ENCODE measurements at regions not wholly inside any gene's neighbourhood (a gene's known extent, or its start where the extent isn't known, plus 50 kb on each side); places are given as distances from the start of the nearest gene placed in this dataset.

- 92% methylated on average over 2 of the region's 4 CpGs for WGBS (ENCODE audit: insufficient coverage)
- H3K9me3 ChIP-seq (ENCODE audit: control extremely low read depth in 1 of 5, control insufficient read depth in 4 of 5, insufficient read depth in 2 of 5, low read depth in 1 of 5, low read length in 4 of 5): no peaks in the 10 kb centered on the region
- no peaks in the 10 kb centered on the region for H3K36me3 ChIP-seq (ENCODE audit: control insufficient read depth in 4 of 4, insufficient read depth in 4 of 4, low read length in 3 of 4)
- CTCF ChIA-PET: no interaction called here
- DNase-seq: no peak
- POLR2A ChIA-PET: no interaction called here
- no peak overlapping the region for H3K4me3 ChIP-seq (ENCODE audit: control insufficient read depth in 1 of 7, extremely low read depth in 1 of 7, insufficient read depth in 4 of 7, low read depth in 2 of 7, low read length in 6 of 7)
- no peaks in the 10 kb centered on the region for H3K4me1 ChIP-seq (ENCODE audit: control extremely low read depth in 1 of 4, control insufficient read depth in 4 of 4, insufficient read depth in 4 of 4, low read length in 3 of 4)
- no peak overlapping the region for H3K27ac ChIP-seq (ENCODE audit: insufficient read depth in 1 of 2, low read depth in 1 of 2, low read length in 2 of 2, poor library complexity in 1 of 2, severe bottlenecking in 2 of 2)
- peaks cover 0 to 2% (median 0%) of the 10 kb centered on the region in 5 experiments for H3K27me3 ChIP-seq (replicated peaks in 2 of 5; ENCODE audit: control insufficient read depth in 4 of 5, insufficient read depth in 5 of 5, low read length in 4 of 5)
Measured at GRCh38 chr1:55654750-55655149, 439.6 kb upstream of the USP24 start.

GRCh38 chr1:55654171-55654570 lies 439.0 kb upstream of the USP24 start:
- H3K36me3 ChIP-seq (ENCODE audit: control insufficient read depth in 4 of 4, insufficient read depth in 4 of 4, low read length in 3 of 4): no peaks in the 10 kb centered on the region
- DNase-seq: no peak
- peaks cover 0 to 2% (median 0%) of the 10 kb centered on the region in 5 experiments for H3K27me3 ChIP-seq (replicated peaks in 2 of 5; ENCODE audit: control insufficient read depth in 4 of 5, insufficient read depth in 5 of 5, low read length in 4 of 5)
- H3K9me3 ChIP-seq (ENCODE audit: control extremely low read depth in 1 of 5, control insufficient read depth in 4 of 5, insufficient read depth in 2 of 5, low read depth in 1 of 5, low read length in 4 of 5): no peaks in the 10 kb centered on the region
- H3K27ac ChIP-seq (ENCODE audit: insufficient read depth in 1 of 2, low read depth in 1 of 2, low read length in 2 of 2, poor library complexity in 1 of 2, severe bottlenecking in 2 of 2): no peak overlapping the region
- ChIA-PET CTCF (no interaction called here), POLR2A (no interaction called here)
- no peaks in the 10 kb centered on the region for H3K4me1 ChIP-seq (ENCODE audit: control extremely low read depth in 1 of 4, control insufficient read depth in 4 of 4, insufficient read depth in 4 of 4, low read length in 3 of 4)
- no peak overlapping the region for H3K4me3 ChIP-seq (ENCODE audit: control insufficient read depth in 1 of 7, extremely low read depth in 1 of 7, insufficient read depth in 4 of 7, low read depth in 2 of 7, low read length in 6 of 7)

- peaks cover 0 to 2% (median 0%) of the 10 kb centered on the region in 5 experiments for H3K27me3 ChIP-seq (replicated peaks in 2 of 5; ENCODE audit: control insufficient read depth in 4 of 5, insufficient read depth in 5 of 5, low read length in 4 of 5)
- POLR2A ChIA-PET: no interaction called here
- CTCF ChIA-PET: no interaction called here
- DNase-seq: no peak
- H3K4me3 ChIP-seq (ENCODE audit: control insufficient read depth in 1 of 7, extremely low read depth in 1 of 7, insufficient read depth in 4 of 7, low read depth in 2 of 7, low read length in 6 of 7): no peak overlapping the region
- no peaks in the 10 kb centered on the region for H3K4me1 ChIP-seq (ENCODE audit: control extremely low read depth in 1 of 4, control insufficient read depth in 4 of 4, insufficient read depth in 4 of 4, low read length in 3 of 4)
- H3K36me3 ChIP-seq (ENCODE audit: control insufficient read depth in 4 of 4, insufficient read depth in 4 of 4, low read length in 3 of 4): no peaks in the 10 kb centered on the region
- H3K27ac ChIP-seq (ENCODE audit: insufficient read depth in 1 of 2, low read depth in 1 of 2, low read length in 2 of 2, poor library complexity in 1 of 2, severe bottlenecking in 2 of 2): no peak overlapping the region
- WGBS (ENCODE audit: insufficient coverage): 52% methylated on average over 3 of the region's 3 CpGs
- no peaks in the 10 kb centered on the region for H3K9me3 ChIP-seq (ENCODE audit: control extremely low read depth in 1 of 5, control insufficient read depth in 4 of 5, insufficient read depth in 2 of 5, low read depth in 1 of 5, low read length in 4 of 5)
Measured at GRCh38 chr1:55650444-55650843, 435.3 kb upstream of the USP24 start.

GRCh38 chr1:55646181-55646580 lies 431.0 kb upstream of the USP24 start:
- CTCF ChIA-PET: no interaction called here

GRCh38 chr1:55645270-55645669 lies 430.1 kb upstream of the USP24 start:
- Histone ChIP-seq H3K9me3 (ENCODE audit: control extremely low read depth in 1 of 5, control insufficient read depth in 4 of 5, insufficient read depth in 2 of 5, low read depth in 1 of 5, low read length in 4 of 5) (no peaks in the 10 kb centered on the region), H3K4me3 (ENCODE audit: control insufficient read depth in 1 of 7, extremely low read depth in 1 of 7, insufficient read depth in 4 of 7, low read depth in 2 of 7, low read length in 6 of 7) (no peak overlapping the region), H3K36me3 (ENCODE audit: control insufficient read depth in 4 of 4, insufficient read depth in 4 of 4, low read length in 3 of 4) (no peaks in the 10 kb centered on the region), H3K27ac (ENCODE audit: insufficient read depth in 1 of 2, low read depth in 1 of 2, low read length in 2 of 2, poor library complexity in 1 of 2, severe bottlenecking in 2 of 2) (no peak overlapping the region), H3K4me1 (ENCODE audit: control extremely low read depth in 1 of 4, control insufficient read depth in 4 of 4, insufficient read depth in 4 of 4, low read length in 3 of 4) (peaks cover 0 to 8% (median 3%) of the 10 kb centered on the region in 4 experiments), H3K27me3 (replicated peaks in 2 of 5; ENCODE audit: control insufficient read depth in 4 of 5, insufficient read depth in 5 of 5, low read length in 4 of 5) (peaks cover 0 to 5% (median 0%) of the 10 kb centered on the region in 5 experiments)
- DNase-seq: no peak
- ChIA-PET POLR2A (no interaction called here), CTCF (no interaction called here)
- 100% methylated on average over 3 of the region's 5 CpGs for WGBS (ENCODE audit: insufficient coverage)

More at GRCh38 chr1:55646181-55646580, 431.0 kb upstream of the USP24 start:
- no peaks in the 10 kb centered on the region for H3K36me3 ChIP-seq (ENCODE audit: control insufficient read depth in 4 of 4, insufficient read depth in 4 of 4, low read length in 3 of 4)
- no peaks in the 10 kb centered on the region for H3K9me3 ChIP-seq (ENCODE audit: control extremely low read depth in 1 of 5, control insufficient read depth in 4 of 5, insufficient read depth in 2 of 5, low read depth in 1 of 5, low read length in 4 of 5)
- H3K27ac ChIP-seq (ENCODE audit: insufficient read depth in 1 of 2, low read depth in 1 of 2, low read length in 2 of 2, poor library complexity in 1 of 2, severe bottlenecking in 2 of 2): no peak overlapping the region
- H3K4me1 ChIP-seq (ENCODE audit: control extremely low read depth in 1 of 4, control insufficient read depth in 4 of 4, insufficient read depth in 4 of 4, low read length in 3 of 4): peaks cover 0 to 4% (median under 1%) of the 10 kb centered on the region in 4 experiments
- DNase-seq: no peak
- 78% methylated on average over 1 of the region's 1 CpG for WGBS (ENCODE audit: insufficient coverage)
- H3K4me3 ChIP-seq (ENCODE audit: control insufficient read depth in 1 of 7, extremely low read depth in 1 of 7, insufficient read depth in 4 of 7, low read depth in 2 of 7, low read length in 6 of 7): no peak overlapping the region
- H3K27me3 ChIP-seq (replicated peaks in 2 of 5; ENCODE audit: control insufficient read depth in 4 of 5, insufficient read depth in 5 of 5, low read length in 4 of 5): peaks cover 0 to 5% (median 0%) of the 10 kb centered on the region in 5 experiments
- POLR2A ChIA-PET: no interaction called here

- H3K36me3 ChIP-seq (ENCODE audit: control insufficient read depth in 4 of 4, insufficient read depth in 4 of 4, low read length in 3 of 4): no peaks in the 10 kb centered on the region
- peaks cover 0 to 5% (median 0%) of the 10 kb centered on the region in 5 experiments for H3K27me3 ChIP-seq (replicated peaks in 2 of 5; ENCODE audit: control insufficient read depth in 4 of 5, insufficient read depth in 5 of 5, low read length in 4 of 5)
- CTCF ChIA-PET: no interaction called here
- H3K9me3 ChIP-seq (ENCODE audit: control extremely low read depth in 1 of 5, control insufficient read depth in 4 of 5, insufficient read depth in 2 of 5, low read depth in 1 of 5, low read length in 4 of 5): peaks cover 0 to 4% (median 0%) of the 10 kb centered on the region in 5 experiments
- POLR2A ChIA-PET: no interaction called here
- no peak overlapping the region for H3K4me3 ChIP-seq (ENCODE audit: control insufficient read depth in 1 of 7, extremely low read depth in 1 of 7, insufficient read depth in 4 of 7, low read depth in 2 of 7, low read length in 6 of 7)
- WGBS (ENCODE audit: insufficient coverage): no CpG with 5 or more reads among the region's 1 CpG
- DNase-seq: no peak
- no peak overlapping the region for H3K27ac ChIP-seq (ENCODE audit: insufficient read depth in 1 of 2, low read depth in 1 of 2, low read length in 2 of 2, poor library complexity in 1 of 2, severe bottlenecking in 2 of 2)
- H3K4me1 ChIP-seq (ENCODE audit: control extremely low read depth in 1 of 4, control insufficient read depth in 4 of 4, insufficient read depth in 4 of 4, low read length in 3 of 4): peaks cover 0 to 8% (median 3%) of the 10 kb centered on the region in 4 experiments
Measured at GRCh38 chr1:55641947-55642346, 426.8 kb upstream of the USP24 start.

GRCh38 chr1:55640708-55641473 lies 425.7 kb upstream of the USP24 start:
- WGBS (ENCODE audit: insufficient coverage): 52% methylated on average over 3 of the region's 7 CpGs
- CTCF ChIA-PET: interaction anchor here (1.0 kb wide), 1 partner anchor 19 kb away, joined by 3 read pairs; no protein-coding TSS in a partner anchor
- Histone ChIP-seq H3K36me3 (ENCODE audit: control insufficient read depth in 4 of 4, insufficient read depth in 4 of 4, low read length in 3 of 4) (no peaks in the 10 kb centered on the region), H3K4me1 (ENCODE audit: control extremely low read depth in 1 of 4, control insufficient read depth in 4 of 4, insufficient read depth in 4 of 4, low read length in 3 of 4) (peaks cover 0 to 8% (median 3%) of the 10 kb centered on the region in 4 experiments), H3K27ac (ENCODE audit: insufficient read depth in 1 of 2, low read depth in 1 of 2, low read length in 2 of 2, poor library complexity in 1 of 2, severe bottlenecking in 2 of 2) (peak overlapping the region; percentile 25 to 53), H3K4me3 (ENCODE audit: control insufficient read depth in 1 of 7, extremely low read depth in 1 of 7, insufficient read depth in 4 of 7, low read depth in 2 of 7, low read length in 6 of 7) (peak overlapping the region in 4 of 7 experiments; percentile 35 to 69 (median 58)), H3K9me3 (ENCODE audit: control extremely low read depth in 1 of 5, control insufficient read depth in 4 of 5, insufficient read depth in 2 of 5, low read depth in 1 of 5, low read length in 4 of 5) (peaks cover 0 to 4% (median 0%) of the 10 kb centered on the region in 5 experiments), H3K27me3 (replicated peaks in 2 of 5; ENCODE audit: control insufficient read depth in 4 of 5, insufficient read depth in 5 of 5, low read length in 4 of 5) (peaks cover 0 to 5% (median 0%) of the 10 kb centered on the region in 5 experiments)
- POLR2A ChIA-PET: no interaction called here
- DNase-seq: peak; percentile 44 to 82 (median 79)

Data from common myeloid progenitor, CD34-positive (primary cell).